Bronchial epithelial cell (primary cell): ENCODE measurements at regions not wholly inside any gene's neighbourhood (a gene's known extent, or its start where the extent isn't known, plus 50 kb on each side); places are given as distances from the start of the nearest gene placed in this dataset.
A peak's percentile ranks its signal among the peaks of the same experiment; 100 is the strongest.
"Not testable (repeated sequence)": the region's sequence is repeated elsewhere in the genome, so short reads cannot be mapped to it uniquely, and the experiment has no call there.

Experiments used
- DNase-seq: peaks from one replicate; pipeline ENCODE4 v3.0.0-alpha.2; 2010; ENCODE audit warnings: low read depth
- FAIRE-seq: peaks from 2 replicates; lab custom pipeline; 2011; peaks lifted over from hg19 to GRCh38; lab: Jason Lieb, UNC
- H3K27me3 ChIP-seq: 2 replicates; pipeline ENCODE4 v1.5.1; 2011; ENCODE audit warnings: low read length; ENCODE audit not compliant: control insufficient read depth, insufficient read depth
- H3K36me3 ChIP-seq: 2 replicates; pipeline ENCODE4 v1.5.1; 2011; ENCODE audit warnings: low read length; ENCODE audit not compliant: control insufficient read depth, insufficient read depth
- H3K4me3 ChIP-seq: 2 replicates; pipeline ENCODE4 v1.5.1; 2011; ENCODE audit warnings: mild to moderate bottlenecking, low read depth, low read length, control low read depth
- CTCF ChIP-seq: IDR thresholded peaks from 2 replicates; pipeline ENCODE4 v1.5.1; 2011; ENCODE audit warnings: mild to moderate bottlenecking, moderate library complexity, low read length, control low read depth, inconsistent platforms; ENCODE audit not compliant: insufficient read depth, severe bottlenecking

- no peak for FAIRE-seq
- no peak for TF ChIP-seq CTCF
- Histone ChIP-seq H3K27me3 (no peaks in the 10 kb centered on the region), H3K4me3 (no peak overlapping the region), H3K36me3 (no peaks in the 10 kb centered on the region)
- DNase-seq, result no peak
Observed at GRCh38 chr20:19049514-19049913, 162.9 kb upstream of the SLC24A3 start.

GRCh38 chr20:19056909-19057308 is 155.5 kb upstream of the SLC24A3 start:
- H3K27me3 ChIP-seq, result no peaks in the 10 kb centered on the region
- H3K4me3 ChIP-seq, result no peak overlapping the region
- no peak for DNase-seq
- peak; percentile 4 for TF ChIP-seq CTCF
- no peak for FAIRE-seq
- H3K36me3 ChIP-seq, result no peaks in the 10 kb centered on the region

- FAIRE-seq, DNase-seq, H3K4me3 ChIP-seq, H3K27me3 ChIP-seq, H3K36me3 ChIP-seq: not testable (repeated sequence)
Observed at GRCh38 chr20:19064788-19065187, 147.7 kb upstream of the SLC24A3 start.

GRCh38 chr20:19067986-19068385 is 144.5 kb upstream of the SLC24A3 start:
- no peak overlapping the region for H3K4me3 ChIP-seq
- FAIRE-seq, result no peak
- H3K27me3 ChIP-seq, result no peaks in the 10 kb centered on the region
- TF ChIP-seq CTCF, result no peak
- H3K36me3 ChIP-seq, result no peaks in the 10 kb centered on the region
- DNase-seq, result no peak

- FAIRE-seq (no peak), DNase-seq (no peak)
- no peaks in the 10 kb centered on the region for H3K36me3 ChIP-seq
- no peaks in the 10 kb centered on the region for H3K27me3 ChIP-seq
- no peak for TF ChIP-seq CTCF
- H3K4me3 ChIP-seq, result no peak overlapping the region
Observed at GRCh38 chr20:19070026-19070425, 142.4 kb upstream of the SLC24A3 start.

- Histone ChIP-seq H3K36me3 (no peaks in the 10 kb centered on the region), H3K4me3 (no peak overlapping the region), H3K27me3 (no peaks in the 10 kb centered on the region)
- no peak for TF ChIP-seq CTCF
- no peak for DNase-seq
- no peak for FAIRE-seq
Observed at GRCh38 chr20:19070681-19071445, 141.6 kb upstream of the SLC24A3 start.
